ENCODE measurements at regions not wholly inside any gene's neighbourhood (a gene's known extent, or its start where the extent isn't known, plus 50 kb on each side); places are given as distances from the start of the nearest gene placed in this dataset.

DNA sequence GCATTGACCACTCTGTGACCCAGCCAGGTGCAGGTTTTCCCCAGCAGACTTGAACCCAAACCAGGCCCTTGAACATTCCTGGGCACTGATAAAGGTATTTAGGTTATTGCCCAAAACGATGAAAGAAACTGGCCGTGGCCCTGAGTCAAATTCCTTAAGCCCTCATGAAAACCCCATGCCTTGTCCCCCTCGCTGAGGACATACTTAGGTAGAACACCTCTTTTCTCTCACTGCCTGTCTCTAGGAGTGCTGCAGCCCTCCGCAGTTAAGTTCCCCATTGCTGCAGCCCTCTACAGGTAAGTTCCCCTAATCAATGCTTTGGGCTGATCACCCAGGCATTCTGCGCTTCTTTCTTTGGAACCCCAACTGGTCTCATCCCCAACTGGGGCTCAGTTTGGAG, 961.6 kb downstream of the TBC1D22A start:
- DNase-seq (ENCODE audit: low read depth, low spot score), result no peak

DNA sequence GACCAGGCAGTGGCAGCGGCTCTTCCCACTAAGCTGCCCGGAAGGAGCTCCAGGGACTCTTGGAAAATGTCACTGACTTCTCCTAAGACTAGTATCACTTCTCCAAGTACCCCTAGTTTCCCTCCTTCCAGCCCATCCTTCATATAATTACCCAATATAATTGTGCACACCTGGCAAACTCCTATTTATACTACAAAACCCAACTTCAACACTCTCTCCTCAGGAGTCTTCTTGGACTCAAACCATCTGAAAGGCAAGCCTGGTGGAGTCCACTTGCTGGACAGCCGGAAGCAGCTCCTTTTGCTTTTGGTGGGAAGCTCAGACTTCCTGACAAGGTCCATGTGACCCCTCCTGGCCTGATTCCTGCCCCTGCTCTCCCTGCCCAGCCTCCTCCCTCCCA, 955.9 kb downstream of the TBC1D22A start:
- no peak for DNase-seq (ENCODE audit: low read depth, low spot score)

DNA sequence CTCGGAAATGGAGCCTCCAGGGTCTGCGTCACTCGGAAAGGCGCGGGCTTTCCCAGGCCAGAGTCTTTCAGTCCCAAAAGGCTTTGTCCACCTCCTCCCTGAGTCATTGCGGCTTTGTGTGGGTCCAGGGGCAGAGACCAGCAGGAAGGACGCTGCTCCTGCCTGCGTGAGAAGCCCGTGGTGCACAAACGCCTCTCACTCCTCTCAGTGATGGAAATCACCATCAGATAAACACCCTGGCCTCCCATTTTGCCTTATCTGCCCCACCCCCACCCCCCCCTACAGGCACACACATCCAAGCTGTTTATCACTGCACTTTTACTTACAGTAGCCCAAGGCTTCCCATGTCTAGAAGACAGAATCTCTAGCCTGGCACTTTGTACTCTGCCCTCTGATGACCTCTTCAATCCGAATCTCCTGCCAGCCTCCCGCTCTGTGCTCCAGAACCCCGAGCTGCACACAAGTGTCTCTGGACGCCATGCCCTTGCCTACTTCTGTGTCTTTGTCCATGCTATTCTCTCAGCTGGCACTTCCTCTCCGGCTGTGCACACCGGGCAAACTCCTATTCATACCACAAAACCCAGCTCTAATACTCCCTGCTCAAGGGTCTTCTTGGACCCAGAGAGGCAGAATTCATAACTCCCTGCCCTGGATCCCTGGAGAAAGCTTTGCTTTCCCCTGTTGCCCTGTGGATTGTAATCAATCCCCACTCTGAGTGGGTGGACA, 954.6 kb downstream of the TBC1D22A start:
- no peak for DNase-seq (ENCODE audit: low read depth, low spot score)

DNA sequence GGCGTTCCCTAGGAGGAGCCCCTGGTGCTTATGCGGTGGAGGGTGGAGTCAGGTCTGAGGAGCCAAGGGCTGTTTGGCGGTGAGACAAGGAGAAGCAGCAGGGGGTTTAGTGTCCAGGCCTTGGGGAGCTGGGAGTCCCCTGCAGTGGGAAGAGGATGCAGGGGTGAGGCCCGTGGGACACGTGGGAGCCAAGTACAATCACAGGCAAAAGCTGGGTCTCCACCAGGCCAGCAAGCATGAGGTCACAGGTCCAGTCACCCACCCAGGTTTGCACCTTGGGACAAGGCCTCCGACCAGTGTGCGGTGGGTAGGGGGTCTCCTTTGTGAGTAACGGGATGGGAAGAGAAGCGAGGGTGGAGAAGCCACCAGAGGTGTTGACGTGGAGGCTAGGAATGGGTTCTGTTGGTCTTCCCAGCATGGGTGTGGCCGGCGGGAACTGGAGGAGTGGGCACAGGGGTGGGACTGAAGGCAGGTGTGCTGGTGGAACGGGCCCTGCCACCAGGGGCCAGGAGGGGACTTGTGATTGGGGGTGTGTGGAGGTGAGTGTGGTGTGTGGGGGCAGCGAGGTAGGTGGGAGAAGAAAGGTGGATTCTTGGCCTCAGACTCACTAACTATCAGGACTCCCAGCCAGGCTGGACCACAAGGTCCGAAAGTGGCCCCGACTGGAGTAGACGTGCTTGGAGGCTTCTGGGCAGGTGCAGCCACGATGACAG, 953.6 kb downstream of the TBC1D22A start:
- no peak for DNase-seq (ENCODE audit: low read depth, low spot score)

DNA sequence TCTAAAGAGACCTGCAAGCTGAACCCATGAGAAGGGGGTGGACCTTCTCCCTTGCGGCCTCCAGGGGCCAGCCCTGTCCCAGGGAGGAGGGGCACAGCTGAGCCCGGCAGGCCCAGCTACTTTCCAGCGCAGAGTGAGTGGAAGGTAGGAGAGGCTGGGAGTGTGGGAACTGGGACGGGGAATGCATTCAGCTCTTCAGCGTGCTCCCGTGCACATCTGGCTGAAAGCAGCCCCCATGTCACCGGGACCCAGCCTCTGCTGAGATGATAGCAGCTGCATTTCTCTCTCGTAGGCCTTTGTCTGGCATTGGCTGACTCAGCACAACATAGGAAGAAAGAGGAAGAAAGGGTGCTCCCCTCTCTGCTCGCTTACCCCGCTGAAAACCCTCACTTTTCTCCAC, 951.5 kb downstream of the TBC1D22A start:
- no peak for DNase-seq (ENCODE audit: low read depth, low spot score)

DNA sequence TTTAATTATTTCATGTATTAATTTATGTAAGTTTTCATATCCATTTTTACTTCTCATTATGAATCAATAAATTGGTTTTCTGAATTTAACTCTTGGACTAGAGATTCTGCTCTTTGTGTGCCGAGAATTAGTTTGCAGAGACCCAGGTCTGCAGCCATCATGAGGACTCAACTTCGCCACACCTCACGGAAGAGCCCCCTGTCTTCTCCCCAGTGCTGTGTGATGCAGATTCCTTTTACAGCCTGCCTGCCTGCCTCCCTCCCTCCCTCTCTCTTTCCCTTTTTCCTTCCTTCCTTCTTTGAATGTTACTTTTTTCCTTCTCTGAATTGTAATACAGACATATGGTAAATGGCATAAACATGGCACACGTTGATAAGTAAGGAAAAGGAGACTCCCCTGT, 947.7 kb downstream of the TBC1D22A start:
- no peak for DNase-seq (ENCODE audit: low read depth, low spot score)

DNA sequence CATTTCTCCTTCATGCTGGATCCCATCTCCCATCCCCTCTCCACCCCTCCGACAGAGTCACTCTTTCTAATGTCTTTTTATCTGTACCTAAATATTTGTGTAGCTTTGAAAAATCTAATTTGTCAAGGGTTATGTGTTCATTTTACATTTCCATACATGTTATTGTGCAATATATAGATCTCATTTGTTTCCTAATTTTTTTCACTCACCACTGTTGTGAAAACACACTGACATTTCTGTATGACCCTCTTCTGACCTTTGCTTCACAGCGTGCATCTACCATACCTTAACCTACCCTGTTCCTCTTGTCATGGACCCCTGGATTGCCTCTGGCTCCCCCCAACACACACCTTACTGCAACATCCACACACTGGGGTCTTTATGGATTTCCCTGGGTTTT, 942.9 kb downstream of the TBC1D22A start:
- no peak for DNase-seq (ENCODE audit: low read depth, low spot score)

DNA sequence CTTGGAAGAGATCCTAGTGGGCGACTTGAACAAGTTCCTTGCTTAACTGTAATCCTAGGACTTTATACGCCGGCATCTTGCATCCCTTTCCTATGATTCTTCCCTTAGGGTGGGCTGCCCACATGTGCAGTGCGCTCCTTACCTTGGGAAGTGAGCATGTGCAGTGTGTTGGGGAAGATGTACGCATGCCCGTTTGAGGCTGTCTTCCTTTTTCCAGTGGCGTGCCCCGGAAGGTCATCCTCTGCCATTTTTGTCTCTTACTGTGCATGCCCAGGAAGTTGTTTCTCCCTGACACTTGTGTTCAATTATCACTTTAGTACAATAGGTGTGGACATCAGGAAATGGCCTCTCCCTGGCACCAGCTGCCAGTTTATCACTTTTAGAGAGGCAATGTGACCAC, 936.5 kb downstream of the TBC1D22A start:
- no peak for DNase-seq (ENCODE audit: low read depth, low spot score)

DNA sequence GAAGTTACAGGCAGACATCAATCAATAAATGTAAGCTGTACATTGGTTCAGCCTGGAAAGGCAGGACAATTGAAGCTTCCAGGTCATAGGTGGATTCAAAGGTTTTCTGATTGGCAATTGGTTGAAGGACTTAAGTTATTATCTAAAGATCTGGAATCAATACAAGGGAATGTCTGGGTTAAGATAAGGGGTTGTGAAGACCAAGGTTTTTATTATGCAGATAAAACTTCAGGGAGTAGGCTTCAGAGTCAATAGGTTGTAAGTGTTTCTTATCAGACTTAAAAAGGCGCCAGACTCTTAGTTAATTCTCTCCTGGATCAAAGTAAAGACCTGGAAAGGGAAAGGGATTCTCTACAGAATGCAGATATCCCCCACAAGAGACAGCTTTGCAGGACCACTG, 935.4 kb downstream of the TBC1D22A start:
- DNase-seq (ENCODE audit: low read depth, low spot score), result no peak

DNA sequence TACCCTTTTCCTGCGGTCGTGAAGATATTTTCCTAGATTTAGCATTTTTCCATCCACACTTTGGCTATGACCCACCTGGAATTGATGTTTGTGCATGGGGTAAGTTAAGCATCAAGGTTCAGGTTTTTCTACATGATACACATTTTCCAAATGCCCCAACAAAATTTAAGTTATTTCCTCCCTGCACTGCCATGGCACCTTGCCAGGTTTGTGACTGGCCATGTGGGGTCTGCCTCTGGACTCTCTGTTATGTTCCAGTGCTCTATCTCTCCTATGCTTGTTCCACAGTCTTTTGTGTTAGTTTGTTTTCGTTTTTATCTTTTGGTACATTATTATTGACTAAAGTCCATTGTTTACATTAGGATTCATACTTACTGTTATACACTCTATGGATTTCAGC, 934.3 kb downstream of the TBC1D22A start:
- DNase-seq (ENCODE audit: low read depth, low spot score), result no peak

DNA sequence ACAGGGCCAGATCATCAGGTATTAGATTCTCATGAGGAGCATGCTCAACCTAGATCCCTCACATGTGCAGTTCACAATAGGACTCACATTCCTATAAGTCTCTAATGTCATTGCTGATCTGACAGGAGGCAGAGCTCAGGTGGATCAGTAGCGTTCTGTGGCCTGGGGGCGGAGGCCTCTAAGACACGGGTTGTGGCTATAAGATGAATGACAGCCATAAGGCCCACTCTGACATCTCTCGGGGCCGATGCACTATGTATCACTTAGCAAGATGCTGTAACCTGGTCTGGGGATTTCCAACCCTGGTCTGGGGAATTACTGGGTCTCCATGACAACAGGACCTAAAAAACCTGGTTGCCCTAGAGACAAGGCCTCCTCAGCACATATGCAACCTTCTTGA, 932.7 kb downstream of the TBC1D22A start:
- no peak for DNase-seq (ENCODE audit: low read depth, low spot score)

DNA sequence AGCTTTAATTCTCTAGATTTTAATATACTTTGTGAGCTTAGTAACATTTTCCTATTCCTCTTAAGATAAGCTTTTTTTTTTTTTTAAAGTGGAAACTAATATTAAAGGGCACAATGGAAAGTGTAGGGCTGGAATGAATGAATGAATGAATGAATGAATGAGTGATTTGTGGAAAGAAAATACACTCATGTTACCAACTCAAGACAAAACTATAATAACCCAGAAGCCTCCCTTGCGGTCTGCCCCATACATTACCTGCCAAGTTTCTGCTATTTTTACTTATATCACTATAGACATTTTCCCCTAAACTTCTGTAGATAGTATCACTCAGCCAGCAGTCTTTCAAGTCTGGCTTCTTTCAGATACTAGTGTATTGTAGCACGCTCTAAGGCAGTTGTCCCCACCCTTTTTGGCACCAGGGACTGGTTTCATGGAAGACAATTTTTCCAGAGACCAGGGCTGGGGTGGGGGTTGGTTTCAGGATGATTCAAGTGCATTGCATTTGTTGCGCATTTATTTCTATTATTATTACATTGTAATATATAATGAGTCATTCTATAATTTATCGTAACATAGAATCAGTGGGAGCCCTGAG, 932.2 kb downstream of the TBC1D22A start:
- DNase-seq (ENCODE audit: low read depth, low spot score), result no peak

DNA sequence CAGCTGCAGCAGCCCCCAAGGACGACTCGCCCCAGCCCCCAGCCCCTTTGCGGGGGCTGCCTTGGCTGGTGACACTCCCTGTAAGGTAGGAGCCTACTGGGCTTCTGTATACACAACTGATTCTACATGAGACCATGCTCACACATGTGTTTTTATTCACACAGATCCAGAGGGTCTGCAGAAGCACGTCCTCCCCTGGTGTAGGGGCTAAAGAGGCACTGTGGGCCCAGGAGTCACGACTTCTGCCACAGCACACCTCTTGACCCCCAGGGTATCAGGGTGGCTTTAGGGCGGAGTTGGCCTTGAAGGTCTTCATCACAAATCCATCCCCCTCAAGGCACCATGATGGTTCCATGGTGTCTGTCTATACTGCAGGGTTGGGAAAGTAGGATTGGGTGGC, 931.2 kb downstream of the TBC1D22A start:
- no peak for DNase-seq (ENCODE audit: low read depth, low spot score)

DNA sequence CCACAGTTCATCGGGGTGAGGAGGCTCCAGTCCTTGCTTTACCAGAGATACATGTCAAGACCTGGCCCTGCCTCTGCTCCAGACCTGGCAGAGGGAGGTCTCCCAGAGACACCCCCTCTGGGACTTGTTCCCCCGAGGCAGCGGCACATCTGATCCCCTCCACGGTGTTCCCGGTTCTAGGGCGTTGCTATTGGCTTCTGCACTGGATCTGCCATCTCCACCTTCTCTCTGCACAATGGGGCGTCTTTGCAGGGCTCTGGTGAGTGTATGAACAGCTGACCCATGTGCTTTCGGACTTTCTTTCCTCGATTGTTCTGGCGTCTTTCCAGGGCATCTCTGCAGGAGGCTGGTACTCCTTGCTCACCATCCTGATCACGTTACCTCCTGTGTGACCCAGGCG, 930.4 kb downstream of the TBC1D22A start:
- DNase-seq (ENCODE audit: low read depth, low spot score), result no peak

DNA sequence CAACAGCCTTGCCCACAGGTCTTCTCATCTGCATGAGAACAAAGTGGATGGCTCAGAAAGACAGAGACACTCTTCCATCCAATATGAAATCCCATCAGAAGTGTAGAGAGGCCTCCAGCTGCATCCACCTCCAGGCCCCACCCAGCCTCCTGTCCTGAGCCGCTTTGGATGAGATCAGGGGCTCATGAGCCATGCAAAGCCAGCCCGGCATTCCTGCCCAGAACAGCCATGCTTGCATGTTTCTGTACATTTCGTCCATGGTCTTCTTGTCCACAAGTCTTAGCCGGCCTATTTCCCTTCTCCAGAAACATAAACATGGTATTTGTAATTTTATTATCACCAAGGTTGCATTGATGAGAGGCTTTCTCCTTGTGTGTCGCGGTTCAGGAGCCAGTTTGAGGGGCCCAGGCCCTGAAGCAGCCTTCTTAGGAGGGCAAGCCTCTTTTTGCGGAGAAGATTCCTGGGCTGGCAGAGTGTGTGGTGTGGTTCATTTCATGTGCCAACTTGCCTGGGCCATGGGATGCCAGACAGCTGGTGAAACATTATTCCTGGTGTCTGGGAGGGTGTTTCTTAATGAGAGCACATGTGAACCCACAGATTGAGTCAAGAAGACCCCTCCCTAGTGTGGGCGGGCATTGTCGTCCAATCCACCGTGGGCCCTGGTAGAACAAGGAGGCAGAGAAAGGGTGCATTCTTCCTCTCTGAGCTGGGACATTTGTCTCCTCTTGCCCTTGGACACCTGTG, 928.9 kb downstream of the TBC1D22A start:
- DNase-seq (ENCODE audit: low read depth, low spot score), result no peak

DNA sequence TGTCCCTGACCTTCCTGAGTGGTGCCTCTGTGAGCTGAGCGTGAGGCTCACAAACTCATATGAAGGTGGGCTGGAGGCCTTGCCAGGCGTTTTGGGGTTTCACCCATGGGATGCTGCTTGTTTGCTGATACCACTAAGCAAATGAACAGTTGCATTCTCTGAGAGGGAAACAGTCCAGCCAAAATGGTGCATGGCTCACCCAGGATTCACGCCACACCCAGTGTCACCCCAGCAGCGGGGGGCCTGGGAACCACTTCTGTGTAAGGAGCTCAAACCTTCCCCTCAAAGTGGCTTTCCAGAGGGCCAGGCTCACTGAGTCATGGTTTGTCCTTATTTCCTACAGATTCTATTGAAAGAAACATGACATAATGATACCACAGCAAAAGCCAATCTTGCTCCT, 928.1 kb downstream of the TBC1D22A start:
- DNase-seq (ENCODE audit: low read depth, low spot score), result no peak

DNA sequence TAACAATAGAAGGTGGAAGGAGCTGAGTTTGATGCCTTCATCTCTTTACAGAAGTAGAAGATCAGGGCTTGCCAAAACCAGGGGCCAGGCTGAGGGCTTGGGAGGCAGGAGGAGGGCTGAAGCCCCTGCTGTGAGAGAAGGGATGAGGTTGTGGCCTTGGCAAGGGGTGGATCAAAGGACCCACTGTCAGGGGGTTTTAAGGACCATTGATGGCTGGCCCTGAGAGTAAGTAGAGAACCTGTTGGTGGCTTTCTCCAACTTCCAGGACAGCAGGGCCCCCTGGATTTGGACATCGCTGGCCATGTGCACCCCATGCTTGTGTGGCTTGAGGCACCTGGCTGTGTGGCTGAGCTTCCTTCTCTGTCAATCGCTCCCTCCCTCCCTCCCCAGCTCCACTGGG, 927.7 kb downstream of the TBC1D22A start:
- no peak for DNase-seq (ENCODE audit: low read depth, low spot score)

DNA sequence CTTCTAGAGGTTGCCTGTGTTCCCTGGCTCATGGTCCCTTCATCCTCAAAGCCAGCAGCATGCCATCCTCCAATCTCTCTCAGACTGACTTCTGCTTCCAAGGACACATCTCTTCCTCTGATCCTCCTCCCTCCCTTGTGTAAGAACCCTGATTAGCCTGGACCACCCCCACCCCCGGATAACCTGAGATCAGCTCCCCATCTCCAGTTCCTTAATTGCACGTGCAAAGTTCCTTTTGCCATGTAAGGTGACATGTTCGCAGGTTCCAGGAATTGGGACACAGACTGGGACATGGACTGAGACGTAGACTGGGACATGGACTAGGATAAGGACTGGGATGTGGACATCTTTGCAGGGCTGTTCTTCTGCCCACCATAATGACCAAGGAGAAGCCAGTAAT, 925.3 kb downstream of the TBC1D22A start:
- DNase-seq (ENCODE audit: low read depth, low spot score), result no peak

DNA sequence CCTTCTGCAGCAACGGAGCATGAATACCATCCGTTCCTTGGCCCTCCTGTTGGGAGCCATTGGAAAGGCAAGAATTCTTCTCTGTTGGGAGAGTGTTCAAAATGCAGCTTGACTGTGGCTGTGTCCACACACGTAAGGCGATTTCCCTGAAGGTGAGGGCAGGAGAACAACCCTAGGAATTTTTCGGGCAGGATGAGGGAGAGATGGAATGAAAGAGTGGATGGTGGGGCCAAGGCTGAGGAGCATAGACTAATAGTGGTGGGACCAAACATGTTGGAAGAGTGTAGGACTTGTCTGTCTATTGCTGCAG, 924.9 kb downstream of the TBC1D22A start:
- no peak for DNase-seq (ENCODE audit: low read depth, low spot score)

DNA sequence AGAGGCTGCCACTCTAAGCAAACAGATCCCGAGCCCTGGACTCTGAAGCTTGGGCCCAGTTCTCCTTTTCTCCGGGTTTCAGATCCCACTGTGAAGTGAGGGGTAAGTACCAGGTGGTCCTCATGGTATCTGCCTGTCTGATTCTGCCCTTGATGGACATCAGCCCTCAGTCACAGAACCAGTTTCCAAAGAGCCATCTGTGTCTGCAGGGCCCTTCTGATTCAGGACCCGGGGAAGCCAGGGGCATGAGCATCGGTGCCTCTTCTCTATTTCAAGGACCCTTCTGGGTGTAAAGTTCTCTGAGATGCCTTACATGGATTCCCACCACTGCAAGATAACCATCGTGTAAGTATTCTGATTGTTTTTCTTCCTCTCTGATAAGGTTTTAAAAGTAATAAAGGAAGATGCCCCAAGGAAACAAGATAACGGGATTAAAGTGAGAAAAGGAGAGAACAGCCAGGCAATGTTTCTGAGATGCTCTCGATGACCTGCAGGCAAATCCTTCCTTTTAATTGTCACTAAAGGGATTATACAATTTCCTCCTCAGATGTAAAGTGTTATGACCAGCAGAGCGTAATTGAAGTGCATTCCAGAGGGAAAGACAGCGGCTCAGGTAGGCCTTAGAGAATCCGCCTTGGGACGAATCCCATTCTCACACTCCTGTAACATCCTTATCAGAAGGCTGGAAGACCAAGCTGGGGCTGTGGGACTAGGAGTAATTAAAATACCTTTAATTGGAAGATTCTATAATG, 924.3 kb downstream of the TBC1D22A start:
- no peak for DNase-seq (ENCODE audit: low read depth, low spot score)

DNA sequence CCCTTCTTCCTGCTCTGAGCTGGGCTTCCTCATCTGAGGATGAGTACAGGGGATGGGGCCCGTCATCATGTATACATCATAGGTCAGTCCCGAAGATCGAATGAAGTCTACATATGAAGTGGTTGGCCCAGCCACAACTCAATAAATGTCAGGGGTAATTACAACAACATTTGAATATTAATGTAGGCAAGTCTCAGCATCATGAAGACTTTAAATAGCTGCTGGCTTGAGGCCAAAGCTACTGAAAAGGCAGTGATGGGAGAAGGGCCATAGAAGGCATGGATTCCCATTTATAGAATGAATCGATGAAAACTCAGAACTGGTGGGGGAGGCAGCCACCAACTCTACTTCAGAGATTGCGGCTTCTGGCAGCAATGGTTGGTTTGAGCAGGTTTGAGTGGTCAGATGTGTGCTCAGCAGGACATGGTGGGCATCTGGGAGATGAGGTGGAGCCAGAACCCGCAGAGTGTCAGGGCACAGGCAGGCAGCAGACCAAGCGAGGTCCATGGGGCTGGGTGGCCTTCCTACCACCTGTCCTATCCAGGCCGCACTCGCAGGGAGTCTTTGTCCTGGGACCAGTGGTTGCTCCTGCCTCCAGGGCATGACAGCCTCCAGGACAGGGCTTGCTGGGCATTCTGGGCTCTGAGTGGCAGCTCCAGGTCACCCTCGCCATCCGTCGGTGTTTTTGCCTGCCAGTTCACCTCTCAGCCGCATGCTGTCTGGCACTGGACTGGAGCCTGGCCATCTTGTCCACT, 919.1 kb downstream of the TBC1D22A start:
- DNase-seq (ENCODE audit: low read depth, low spot score), result no peak
